HS-27A (cell line): ENCODE measurements at regions not wholly inside any gene's neighbourhood (a gene's known extent, or its start where the extent isn't known, plus 50 kb on each side); places are given as distances from the start of the nearest gene placed in this dataset.
A peak's percentile ranks its signal among the peaks of the same experiment; 100 is the strongest.

Experiments
- DNase-seq: peaks from one replicate; pipeline ENCODE4 v3.0.0-alpha.2; 2012; ENCODE audit warnings: low read depth, missing footprints

DNA sequence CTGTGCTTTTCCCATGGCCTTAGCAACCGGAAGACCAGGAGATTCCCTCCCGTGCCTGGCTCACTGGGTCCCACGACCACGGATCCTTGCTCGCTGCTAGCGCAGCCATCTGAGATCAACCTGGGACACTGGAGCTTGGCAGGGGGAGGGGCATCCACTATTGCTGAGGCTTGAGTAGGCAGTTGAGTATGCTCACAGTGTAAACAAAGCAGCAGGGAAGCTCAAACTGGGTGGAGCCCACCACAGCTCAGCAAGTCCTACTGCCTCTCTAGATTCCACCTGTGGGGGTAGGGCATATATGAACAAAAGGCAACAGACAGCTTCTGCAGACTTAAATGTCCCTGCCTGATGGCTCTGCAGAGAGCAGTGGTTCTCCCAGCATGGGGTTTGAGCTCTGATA lies 697.0 kb downstream of the SORCS1 start:
- DNase-seq, result no peak

DNA sequence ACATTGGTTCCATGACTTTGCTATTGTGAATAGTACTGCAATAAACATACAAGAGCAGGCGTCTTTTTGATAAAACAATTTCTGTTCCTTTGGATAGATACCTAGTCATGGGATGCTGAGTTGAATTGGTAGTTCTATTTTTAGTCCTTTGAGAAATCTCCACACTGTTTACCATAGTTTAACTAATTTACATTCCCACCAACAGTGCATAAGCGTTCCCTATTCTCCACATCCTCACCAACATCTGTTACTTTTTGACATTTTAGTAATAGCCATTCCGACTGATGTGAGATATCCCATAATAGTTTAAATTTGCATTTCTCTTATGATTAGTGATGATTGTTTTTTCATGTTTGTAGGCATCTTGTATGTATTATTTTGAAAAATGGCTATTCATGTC lies 707.0 kb downstream of the SORCS1 start:
- no peak for DNase-seq

DNA sequence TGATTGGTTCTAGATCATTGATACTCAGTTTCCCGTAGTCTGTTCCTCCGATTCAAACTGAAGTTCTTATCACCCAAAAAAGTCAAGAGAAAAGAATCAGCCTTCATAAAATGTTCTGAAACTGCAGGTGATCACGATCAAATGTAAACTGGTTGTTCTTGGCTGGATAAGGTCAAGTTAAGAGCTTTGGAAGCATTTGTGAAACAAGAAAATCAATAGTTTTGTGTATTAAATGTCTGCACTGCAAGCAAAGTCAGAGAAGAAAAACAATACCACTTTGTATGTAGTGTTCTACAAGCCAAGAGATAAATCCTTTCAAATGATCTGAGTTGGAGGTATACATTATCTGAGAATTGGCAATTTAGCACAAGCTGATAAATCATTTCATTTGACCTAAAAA lies 710.3 kb downstream of the SORCS1 start:
- no peak for DNase-seq

DNA sequence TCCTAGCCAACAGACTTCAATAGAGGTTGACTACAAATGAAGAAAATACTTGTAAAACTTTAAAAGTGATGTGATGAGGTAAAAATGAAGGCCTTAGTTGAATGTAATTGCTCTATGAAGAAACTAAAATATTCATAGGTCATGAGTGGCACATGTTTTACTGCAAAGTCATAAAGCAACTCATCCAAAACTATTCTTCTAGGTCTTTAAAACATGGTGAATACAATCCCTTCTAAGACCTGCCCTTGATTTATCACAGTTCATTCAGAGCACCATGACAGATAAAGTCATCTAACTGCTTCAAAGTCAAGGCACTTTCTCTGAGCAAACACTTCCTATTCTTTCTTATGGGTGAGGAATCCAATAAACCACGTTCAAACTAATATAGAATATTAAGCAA lies 713.5 kb downstream of the SORCS1 start:
- peak; percentile 30 for DNase-seq

DNA sequence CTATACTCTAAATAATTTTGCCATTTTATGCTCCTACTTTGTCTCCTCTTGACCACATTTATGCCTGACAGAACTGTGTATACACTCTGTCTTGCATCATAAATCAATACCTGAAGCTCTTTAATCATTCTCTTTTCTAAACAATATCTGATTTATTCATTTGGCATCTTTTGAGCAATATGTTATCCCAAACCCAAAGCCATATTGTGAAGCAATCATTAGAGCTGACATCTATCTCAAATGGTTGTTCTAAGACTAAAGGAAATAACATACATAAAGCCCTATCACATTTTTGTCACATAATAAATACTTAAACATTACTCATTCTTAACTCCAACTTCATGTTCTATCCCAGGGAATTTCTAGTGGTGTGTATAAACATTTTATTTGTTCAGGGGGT lies 717.6 kb downstream of the SORCS1 start:
- no peak for DNase-seq

DNA sequence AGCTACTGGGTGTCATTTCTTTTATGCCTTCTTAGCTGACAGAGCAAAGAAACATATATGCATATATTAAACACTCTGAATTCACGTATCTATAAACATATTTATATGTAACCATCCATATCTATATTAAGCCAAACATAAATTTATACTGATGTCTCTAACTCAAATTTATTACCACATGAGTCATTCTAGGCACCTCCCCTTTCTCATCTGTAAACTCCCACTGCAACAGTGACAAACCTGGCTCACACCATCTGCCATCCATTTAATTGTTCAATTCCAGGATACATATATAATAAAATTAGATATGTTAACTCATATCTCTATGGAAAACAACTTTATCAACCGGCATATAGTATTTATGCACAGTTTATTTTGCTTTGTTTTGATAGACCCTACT lies 722.3 kb downstream of the SORCS1 start:
- DNase-seq, result no peak

DNA sequence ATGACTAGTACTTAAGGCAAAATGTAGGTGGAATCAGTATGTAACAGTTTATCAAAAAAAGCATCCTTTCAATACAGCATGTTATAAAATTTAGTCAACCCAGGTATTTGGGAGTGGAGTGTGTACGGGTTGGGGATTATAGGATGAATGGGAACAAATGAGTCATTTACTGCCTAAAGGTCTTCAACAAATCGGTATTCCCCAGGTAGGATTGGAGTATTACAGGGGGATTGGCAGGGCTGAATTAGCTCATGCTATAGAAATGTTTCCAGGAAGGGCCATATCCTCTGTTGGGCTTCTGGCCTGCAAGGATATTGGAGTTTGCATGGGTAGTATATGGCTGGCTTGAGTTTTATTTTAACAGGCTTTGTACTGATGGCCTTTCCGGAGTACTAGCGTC lies 723.7 kb downstream of the SORCS1 start:
- DNase-seq, result no peak

DNA sequence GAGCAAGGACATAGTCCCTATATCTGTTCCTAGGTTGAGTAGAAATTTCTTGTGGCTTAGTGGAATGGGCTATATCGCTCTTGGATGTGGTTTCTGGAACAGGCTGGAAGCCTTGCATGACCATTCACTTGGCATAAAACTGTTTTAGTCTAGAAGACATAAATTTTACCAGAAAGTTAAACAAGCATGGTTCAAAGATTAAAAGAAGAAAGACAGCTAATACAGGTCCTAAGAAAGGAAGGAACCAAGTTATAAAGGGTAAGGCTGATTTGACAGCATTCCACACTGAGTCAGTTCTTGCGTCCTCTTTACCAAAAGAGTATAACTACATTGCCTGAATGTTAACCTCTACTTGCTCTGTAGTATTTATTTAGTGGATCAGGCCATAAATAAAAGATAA lies 724.2 kb downstream of the SORCS1 start:
- no peak for DNase-seq

DNA sequence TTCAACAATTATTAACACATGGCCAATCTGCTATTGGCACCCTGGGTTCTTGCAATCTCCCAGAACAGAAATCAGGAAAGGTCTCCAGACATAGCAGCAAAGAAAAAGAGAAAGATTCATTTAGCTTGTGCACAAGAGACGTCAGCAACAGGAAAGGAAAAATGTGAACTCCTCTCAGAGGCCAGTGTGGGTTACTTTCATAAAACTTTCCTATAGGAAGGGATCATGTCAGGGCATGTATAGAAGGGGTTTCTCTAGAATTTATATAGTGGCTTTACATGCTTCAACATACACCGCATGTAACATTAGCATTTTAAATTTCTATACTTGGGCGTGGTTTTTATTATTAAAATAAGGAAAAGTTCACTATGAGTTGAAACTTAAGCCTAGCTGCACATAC lies 725.1 kb downstream of the SORCS1 start:
- DNase-seq, result no peak

DNA sequence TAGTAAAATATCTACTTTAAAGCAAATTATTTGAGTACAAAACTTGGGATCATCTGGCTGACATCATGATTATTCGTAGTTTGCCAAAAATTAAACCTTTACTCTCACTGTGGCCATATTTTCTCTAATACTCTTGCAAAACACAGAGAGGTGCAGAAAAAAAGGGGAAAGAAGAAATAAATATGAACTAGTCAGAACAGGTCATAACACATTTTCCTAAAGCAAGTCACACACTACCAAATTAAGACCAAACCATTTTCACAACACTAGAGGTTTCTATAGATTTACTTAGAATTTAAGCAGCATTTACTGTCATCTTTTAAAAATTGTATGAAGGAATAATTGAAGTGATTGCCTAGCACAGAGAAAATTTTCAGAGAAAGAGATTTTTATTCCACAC lies 726.1 kb downstream of the SORCS1 start:
- DNase-seq, result no peak

DNA sequence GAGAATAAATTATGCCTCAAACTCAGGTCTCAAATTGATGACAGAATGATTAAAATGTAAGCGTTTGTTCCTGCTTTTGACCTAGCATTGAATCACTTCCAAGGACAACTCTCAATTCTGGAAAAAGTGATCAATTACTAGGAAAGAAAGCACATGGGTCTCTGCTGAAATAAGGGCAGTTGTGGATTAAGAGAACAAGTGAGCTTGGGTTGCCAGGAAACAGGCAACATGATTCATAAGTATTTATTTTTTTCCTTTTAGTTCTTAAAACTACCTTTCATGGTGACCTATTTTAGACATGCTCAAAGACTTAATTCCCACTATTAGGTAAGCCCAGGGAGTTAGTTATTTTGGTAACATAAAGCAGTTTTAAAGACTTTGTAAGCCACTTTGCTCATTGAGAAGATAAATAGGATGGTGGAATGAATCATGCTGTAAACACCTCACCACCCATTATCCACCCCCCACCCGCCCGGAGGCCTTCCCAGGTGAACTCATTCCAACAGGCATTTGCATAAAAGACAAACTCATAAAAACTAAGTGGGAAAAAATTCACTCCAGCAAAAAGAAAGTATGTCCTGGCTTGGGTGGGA lies 728.3 kb downstream of the SORCS1 start:
- DNase-seq, result no peak

DNA sequence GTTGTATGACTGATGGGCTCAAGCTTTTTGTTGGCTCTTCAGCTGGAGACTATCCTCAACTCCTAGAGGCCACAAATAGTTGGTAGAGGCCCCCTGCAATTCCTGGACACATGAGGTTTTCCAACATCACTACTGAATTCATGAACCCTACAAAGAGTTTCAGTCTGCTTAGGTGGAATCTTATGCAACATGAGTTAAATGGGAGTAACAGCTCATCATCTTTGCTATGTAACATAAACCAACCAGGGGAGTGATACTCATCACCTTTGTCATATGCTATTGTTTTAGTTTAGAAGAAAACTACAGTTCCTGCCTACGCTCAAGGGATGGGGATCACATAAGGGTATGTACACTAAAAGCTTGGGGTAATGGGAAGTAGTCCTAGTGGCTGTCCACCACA lies 729.4 kb downstream of the SORCS1 start:
- DNase-seq, result no peak

DNA sequence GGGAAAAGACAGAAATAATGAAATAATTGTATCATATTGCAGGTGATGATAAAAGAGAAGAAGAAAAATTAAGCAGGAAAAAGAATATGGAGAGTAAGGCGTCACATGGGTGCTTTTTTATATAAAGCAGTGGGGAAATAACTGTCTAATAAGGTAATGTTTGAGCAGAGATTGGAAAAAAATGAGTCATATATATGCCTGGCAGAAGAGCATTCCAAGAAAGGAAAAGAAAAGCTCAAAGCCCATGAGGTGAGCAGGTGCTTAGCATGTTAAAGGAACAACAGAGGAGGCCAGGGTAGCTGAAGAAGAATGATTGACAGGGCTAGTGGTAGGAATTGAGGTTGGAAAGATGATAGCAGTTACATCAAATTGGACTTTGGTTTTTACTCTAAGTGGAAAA lies 739.5 kb downstream of the SORCS1 start:
- peak; percentile 34 for DNase-seq

DNA sequence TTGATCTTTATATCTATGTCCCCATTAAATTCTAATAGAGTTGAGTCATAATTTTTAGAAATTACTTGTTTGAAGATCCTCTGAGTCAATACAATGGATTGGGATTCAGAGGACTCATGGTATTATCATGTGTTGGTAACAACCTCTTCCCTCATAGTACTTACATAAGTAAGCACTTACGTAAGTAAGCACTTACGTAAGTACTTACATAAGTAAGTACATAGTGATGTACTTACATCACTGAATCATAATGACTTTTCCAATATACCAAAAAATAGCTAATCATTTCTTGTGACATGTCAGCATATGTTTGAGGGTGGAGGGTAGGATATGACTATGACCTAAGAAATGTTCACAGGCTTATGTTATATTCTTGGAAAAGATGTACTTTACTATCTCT lies 740.5 kb downstream of the SORCS1 start:
- peak; percentile 67 for DNase-seq

DNA sequence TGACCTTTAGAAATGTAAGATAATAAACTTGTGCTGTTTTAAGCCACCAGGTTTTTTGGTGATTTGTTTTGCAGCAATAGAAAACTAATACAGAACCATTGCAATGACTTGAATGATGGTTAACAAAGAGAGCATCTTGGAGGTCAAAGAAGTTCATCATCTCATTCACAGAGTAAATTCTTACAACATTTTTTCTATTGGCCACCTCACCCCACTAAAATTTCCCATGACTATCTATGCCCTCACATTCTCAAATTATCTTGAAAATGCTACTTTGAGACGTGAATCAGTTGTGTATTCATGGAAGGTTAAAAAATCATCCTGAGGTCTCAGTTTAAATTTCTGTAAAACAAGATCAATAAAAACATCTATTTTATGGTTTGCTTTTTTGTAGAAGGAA lies 754.2 kb downstream of the SORCS1 start:
- DNase-seq, result no peak

DNA sequence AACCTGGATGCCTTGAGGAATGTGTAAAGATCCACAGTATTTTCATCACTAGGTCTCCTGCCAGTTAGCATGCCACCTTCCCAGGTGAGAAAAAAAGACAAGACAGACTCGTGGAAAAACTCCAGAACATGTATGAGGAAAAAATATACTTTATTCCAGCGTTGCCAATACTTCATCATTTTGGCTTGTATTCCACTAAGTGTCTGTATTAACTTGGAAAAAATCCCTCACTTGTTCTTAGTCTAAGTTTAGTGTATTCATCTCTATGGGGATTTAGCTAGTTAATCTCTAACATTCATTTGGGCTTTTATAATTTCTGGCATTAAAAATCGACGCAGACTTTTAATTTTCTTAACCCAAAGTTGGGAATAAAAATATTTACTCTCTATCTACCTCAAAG lies 759.4 kb downstream of the SORCS1 start:
- no peak for DNase-seq

DNA sequence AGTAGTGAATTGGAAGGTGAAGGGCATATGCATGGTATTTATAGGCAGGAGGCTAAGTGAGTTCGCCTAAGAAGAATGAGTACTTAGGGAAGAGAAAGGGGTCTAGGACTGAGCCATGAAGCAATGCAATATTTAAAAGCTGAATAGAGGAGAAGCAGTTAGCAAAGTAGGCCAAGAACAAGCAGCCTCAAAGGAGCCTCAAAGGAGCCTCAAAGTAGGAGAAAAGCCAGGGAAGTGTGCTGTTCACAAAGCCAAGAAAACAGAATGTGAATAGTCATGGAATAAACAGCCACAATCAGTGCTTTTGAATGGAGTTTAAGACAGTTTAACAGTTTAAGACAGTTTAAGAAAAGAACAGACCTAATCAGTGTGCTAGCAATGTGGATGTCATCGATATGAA lies 762.0 kb downstream of the SORCS1 start:
- DNase-seq, result no peak

DNA sequence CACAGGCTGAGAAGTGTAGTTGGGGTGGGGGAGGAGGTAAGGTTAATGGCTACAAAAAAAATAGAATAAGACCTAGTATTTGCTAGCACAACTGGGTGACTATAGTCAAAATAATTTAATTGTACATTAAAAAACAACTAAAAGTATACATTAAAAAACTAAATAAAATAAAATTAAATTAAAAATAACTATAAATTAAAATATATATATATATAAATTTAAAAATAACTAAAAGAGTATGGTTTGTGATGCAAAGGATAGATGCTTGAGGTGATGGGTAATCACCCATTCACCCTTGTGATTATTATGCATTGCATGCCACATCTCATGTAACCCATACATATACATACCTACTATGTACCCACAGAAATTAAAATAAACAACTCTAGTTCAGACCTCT lies 762.5 kb downstream of the SORCS1 start:
- DNase-seq, result no peak

DNA sequence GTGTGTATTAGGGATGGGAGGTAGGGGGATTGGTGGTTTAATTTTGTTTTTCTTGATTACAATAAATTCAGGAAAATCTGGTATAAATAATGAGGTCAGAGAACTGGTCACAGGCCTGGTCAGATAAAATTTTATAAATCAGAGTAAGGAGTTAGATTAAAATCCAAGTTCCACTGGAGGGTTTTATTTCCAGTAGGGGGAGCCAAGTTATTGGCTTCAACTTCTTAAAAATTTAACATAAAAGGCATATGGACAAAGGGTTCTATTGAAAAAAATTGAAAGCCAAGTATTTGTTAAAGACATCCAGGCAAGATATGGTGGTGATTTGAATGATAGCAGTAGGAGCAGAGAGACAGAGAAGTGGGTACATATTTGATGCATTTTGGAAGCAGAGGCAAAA lies 763.3 kb downstream of the SORCS1 start:
- DNase-seq, result no peak

DNA sequence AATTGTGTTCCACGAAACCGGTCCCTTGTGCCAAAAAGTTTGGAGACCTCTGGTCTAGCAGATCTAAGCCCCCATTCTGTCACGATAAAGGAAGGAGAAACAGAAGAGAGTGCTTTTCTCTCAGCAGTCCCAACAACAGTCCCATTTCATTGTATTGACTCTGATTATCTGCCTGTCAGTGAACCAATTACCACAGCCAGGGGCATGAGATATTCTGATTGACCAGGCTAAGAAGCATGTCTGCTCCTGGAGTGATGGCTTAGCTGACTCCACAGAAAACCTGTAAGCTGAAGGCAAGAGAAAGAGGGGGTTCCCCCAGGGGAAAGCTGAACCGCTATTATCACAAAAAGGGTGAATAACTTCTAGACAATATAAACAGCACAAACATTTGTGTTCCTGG lies 765.4 kb downstream of the SORCS1 start:
- no peak for DNase-seq

DNA sequence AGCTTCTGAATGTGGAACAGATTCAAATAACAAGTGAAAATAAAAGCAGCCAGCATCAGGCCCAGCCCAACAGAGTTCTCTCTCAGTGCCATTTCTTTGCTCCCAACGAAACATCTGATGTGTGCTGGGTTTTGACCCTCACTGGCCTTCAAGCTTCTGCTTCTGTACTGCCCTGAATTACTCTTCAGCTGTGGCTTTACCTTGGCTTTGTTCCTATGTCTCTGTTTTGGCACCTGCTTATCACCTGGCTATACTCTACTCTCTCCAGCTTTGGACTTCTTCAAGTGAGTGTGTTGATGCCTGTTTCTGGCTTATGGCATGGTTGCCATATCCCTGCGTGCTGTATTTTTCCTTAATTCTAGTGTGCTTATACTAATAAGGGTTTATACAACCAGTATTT lies 768.3 kb downstream of the SORCS1 start:
- DNase-seq, result no peak

DNA sequence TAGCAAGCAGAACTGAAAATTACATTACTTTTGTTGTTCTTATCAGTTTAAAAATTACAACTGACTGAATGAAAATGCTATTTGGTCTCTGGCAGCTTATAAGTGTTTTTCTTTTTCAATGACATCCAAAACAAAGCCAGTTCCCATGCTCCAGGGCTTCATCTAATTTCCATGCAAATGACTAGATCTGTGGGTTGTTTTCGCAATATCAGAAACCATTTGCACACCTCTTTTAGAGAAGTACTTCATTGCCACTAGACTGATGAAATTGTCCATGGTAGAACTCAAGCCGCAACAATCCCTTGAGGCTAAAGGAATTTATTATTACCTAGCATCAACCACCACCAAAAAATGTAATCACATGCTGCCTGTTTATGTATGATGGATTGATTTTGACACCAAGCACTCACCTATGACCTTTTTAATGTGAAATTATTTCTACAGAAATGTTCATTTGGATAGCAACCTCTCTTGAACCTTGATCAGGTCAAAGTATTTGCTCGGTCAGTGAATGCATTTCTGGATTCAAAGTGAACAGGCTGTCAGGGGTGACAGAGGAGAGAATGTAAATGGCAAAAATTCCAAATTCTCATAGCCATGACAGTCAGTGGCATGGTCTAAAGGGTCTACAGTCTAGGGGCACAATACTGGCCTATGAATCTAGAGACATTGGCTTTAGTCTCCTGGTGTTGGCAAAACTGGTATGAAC lies 769.3 kb downstream of the SORCS1 start:
- DNase-seq, result no peak

DNA sequence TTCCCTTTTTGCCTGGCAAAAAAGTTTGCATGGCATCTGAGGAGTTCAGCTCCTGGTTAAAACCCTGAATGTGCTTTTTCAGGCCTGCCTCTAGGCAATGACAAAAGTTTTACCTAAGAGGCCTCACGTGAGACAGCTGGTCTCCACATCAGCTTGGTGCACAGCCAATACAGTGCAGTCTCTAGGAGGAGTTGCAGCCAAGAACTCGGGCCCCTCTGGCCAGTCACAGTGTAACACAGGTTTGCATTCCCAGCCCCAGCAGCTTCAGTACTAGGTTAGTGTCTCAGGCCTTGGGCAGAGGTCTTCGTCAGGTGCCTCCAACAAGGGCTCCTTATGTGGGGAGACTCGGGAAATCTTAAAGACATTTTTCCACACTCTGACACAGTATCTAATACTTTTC lies 771.7 kb downstream of the SORCS1 start:
- DNase-seq, result no peak

DNA sequence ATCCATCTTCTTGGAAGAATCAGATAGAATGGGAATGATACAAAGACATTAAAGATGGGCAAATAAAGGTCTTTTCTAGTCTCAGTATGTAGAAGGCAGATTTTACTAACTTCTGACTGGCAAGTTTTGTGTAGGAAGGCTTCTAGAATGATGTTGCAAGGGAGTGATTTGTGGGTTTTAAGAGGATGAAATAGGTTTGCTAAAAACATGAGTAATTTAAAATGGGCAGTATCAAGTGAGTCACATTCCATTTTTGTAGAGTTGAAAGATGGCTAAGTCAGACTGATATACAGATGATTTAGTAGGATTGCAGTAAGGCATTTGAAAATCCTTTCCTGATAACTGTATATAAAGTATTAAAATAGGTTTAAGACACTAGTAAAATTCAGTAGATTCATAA lies 777.4 kb downstream of the SORCS1 start:
- no peak for DNase-seq
